NCI-H187 (cell line): ENCODE measurements at regions not wholly inside any gene's neighbourhood (a gene's known extent, or its start where the extent isn't known, plus 50 kb on each side); places are given as distances from the start of the nearest gene placed in this dataset.

Source experiments
- DNase-seq, 2 experiments: peaks; one replicate each; lab custom pipeline; 2025; lab: John Stamatoyannopoulos, UW

DNA sequence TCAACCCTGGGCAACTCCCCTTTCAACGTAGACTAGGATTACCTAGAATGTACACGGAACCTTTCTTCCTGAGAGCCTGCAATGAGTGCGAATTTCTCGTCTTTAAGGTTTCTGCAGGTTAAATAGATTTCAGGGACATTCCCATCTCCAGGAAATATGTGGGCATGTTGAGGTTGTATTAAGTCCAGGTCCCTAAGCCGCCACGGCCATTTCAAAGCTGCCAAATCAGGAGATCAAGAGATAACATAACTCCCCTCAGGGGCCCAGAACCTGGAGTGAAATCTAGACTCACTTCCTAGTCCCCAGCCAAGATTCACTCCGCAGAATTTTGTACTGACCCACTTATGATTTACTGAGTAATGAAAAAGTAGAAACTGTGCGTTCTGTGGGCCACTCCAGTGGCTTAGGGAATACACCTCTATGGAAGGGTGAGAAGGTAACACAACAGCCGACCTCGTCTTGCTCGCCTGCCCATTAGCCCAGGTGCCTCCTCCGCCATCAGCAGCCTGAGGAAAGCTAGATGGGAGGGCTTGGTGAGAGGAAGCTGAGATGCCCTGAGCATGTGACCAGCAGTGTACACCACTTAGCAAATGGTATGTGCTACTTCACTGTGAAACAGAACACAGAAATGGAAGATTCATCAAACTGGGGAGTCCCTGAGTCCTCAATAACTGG, 98.5 kb upstream of the SOX1 start:
- DNase-seq: no peak

DNA sequence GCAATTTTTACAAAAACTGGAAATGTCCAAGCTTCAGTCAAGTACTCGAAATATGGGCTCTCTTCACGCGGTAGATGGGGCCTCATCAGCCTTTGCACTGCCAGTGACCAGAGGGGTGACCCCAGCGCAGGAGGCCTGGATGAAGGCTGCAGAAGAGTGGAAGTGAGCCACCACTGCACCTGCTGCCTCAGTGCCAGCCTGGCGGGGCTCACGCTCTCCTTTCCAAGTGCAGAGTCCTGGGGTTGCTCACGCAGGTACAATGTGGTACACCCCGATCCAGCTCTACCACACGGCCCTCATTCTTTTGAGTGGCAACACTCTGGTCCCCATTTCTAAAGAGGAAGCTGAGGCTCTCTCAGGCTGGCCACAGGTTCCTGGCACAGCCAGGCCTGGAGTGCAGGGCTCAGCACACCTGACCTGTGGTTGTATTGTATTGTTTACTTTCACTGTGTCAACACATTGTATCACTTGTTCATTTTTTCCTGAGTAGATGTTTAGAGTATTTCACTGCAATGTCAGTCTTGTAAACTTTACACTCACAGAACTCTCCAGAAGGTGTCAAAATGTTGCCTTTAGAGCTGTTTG, 97.3 kb upstream of the SOX1 start:
- DNase-seq: no peak

DNA sequence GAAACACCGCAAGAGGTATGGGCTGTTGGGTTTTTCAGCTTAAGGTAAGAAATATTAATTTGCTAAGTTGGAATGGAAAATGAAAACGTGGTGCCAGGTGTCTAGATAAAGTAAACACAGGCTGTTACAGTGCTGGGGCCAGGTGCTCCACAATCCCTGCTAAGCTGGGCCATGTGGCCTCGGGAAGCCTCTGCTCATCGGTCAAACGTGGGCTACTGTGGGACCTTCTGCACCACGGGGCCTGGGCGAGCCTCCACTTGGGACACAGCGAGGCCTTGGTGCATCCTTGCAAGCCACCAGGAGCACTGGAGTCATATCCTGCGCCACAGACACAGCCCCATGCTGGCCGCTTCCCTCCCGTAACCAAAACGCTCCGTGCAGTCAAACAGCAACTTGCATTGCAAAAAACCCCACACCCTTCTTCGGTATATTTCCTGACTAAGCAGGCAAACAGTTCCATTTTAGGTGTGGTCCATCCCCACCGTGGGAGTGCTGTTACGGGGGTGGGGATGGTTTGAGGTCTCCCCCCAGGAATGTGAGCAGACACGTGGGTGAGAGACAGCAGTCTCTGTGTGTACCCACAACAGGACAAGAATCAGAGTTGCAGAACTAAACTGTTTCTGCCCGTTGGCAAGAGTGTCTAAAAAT, 96.3 kb upstream of the SOX1 start:
- DNase-seq: no peak

DNA sequence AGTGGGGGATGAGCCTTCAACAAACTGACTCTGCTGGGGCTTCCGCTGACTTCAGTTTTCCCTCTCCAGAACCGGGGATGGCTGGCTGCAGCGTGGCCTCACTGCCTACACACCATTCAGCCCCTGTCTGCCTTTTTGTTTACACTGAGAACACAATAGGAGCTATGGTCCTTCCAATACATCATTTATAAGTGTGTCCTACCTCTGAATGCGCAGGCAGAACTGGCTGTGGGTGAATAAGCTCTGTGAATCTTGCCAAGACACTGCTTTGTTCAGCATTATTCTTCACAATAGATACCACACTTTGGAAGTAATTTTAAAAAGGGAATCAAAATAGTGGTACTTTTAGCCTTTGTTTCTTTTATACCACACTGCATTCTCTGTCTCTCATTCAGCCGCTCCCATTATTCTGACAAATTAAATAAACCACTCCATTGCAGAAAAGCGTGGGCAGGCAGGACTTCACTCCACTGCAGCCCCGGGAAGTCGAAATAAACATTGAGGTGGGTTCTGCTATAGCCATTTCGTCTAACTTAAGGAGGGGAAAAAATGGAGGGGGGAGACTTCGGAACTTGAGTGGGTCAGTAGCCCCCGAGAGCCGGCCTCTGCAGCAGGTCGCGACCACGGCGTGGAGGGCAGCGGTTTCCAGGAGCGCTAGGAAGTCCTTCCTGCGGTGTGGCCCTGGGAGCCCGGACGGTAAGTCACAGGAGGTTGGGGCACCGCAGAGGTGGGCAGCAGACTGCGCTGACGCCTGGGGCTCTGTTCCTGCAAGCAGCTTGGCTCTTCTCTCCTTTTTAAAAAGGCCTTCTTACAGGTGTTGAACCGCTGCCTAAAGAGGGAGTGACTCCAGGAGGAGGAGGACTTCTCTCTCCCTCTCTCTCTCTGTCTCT, 94.8 kb upstream of the SOX1 start:
- no peak for DNase-seq

DNA sequence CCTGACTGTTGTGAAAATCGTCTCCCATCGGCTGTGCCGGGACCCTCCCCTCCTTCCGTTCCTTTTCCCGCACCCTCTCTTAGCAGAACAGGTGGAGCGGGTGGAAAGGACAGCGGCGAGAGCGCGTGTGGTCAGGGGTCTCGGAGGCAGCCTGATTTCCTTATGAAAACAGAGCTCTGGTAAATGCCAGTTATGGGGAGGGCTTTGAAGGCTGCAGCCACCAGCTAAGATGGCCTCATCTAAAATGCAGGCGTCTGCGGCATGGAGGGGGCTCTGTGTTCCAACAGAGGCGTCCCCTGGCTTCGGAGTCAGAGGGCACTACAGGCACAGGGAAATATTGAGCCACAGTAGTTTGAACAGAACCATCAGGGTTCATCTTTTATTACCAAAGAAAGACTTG, 93.8 kb upstream of the SOX1 start:
- DNase-seq: no peak

DNA sequence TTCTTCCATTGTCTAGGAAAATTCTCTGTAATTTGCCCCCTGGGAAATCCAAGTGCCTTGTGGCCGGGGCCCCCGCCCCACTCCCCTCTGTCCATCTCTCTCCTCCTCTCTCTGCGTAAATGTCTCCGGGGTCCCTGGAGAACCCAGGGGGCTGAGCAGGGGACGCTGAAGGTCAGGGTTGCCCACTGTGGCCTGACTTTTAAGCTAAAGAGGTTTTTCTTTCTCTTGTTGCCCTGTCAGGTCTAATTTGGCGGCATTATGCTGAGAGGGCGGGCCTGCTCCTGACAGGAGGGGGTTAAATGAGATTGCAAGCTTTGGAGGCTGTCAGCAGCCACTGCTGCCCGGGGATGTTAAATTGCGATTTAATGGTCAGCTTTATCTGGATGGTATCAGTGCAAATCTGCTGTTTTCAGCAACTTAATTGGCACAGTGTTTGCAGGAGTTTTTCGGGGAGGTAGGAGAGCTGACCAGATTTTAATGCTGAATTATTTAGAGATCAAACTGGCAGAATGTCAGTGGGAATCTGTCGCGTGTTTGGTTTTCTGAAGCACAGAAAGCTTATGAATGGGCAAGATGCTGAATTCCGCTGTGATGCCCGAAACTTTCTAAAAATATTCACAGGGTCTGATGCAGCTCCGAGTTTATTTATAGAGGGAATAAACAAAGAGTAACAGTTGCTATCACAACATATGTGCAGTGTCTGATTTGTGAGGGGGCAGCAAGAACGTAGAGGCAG, 93.2 kb upstream of the SOX1 start:
- DNase-seq: no peak

DNA sequence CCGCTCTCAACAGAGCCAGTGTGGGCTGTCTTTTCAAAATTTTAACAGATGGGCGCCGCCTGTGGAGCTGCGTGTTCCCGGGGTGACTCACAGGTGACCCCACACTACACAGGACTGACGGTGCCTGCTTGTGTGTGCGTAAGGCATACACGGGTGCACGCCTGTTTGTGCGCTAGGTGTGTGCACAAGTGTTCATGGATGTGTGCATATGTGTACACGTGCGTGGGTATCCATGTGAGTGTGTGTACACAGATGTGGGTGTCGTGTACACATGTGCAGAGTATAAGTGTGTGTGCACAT, 92.7 kb upstream of the SOX1 start:
- no peak for DNase-seq

DNA sequence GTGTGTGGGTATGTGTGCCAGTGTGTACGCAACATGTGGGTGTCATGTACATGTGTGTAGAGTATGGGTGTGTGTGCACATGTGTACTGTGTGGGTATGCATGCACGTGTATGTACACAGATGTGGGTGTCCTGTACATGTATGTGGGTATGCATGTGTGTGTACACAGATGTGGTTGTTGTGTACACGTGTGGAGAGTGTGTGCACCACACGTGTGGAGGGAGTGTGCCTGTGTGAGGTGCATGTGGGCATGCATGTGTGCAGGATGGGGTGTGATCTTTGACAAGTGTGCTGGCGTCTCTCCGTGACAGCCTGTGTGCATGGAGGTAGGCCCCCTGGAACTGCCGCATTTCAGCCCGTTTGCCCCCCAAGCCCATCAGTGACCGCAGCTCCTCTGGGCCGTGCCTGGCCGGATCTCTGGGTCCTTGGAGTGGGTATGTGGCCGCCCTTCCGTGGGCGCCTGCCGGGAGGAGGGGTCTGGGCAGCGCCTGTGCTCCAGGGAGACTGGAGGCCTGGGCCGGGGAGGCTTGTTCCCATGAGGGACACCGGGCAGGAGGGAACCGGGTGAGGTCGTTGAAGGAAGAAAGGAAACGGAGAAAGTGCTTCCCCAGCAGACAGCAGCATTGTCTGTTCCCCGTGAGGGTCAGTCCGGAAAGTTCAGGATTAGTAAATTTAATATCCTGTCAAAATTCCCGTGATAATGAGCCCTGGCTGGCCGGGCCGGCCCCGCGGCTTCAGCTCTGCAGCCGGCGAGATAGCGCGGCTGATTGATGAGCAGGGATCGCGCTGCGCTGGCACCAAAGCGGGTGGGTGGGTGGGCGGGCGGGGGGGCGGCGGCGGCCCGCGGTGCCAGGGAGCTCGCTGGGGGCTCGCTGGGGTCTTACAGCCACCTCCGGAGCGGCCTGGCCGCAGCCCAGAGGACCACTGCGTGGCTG, 91.1 kb upstream of the SOX1 start:
- DNase-seq: no peak

DNA sequence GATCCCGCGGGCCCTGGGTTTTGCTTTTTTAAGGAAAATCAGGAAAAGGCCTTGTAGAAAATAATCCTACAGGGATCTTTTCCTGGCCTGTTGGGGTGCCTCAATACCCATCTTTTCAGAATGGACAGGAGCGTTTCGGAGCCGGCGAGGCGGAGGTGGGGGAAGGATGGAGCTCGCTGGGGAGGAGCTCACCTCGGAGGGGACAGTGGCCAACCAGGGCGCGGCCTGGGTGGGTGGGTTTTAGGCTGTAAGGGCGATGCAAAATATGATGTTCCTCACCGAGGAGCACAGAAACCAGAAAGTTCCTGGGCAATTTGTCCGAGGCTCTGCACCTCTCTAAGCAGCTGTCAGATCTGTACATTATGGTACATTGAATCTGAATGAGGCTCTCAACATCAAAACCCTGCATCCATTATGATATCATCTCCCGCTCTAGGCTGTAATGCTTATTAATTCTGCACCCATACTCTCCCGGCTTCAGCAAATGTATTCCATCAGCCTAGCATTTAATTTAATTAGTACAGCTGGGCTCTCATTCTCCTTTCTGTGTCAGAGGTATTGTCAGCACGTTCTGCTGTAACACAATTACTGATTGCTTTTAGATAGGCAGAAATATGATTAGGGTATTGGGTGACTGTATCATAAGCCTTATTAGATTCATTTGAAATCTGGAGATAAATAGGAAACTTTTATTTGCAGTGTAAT, 90.3 kb upstream of the SOX1 start:
- peak; percentile 29 to 53 for DNase-seq

DNA sequence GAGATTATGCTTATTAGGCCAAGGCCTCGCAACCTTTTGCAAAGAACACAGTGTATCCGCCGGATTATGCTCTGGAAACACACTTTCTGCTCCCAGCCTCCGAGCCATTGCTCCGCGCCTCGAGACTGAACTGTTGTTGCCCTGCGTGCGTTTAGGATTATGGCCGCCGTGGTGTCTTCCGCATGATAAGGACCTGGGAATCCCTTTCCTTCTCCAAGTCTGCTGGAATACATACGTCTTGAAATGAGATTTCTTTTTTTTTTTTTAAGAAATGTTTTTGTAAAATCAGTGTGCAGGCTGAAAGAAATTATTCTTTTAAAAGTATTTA, 89.8 kb upstream of the SOX1 start:
- DNase-seq: no peak

DNA sequence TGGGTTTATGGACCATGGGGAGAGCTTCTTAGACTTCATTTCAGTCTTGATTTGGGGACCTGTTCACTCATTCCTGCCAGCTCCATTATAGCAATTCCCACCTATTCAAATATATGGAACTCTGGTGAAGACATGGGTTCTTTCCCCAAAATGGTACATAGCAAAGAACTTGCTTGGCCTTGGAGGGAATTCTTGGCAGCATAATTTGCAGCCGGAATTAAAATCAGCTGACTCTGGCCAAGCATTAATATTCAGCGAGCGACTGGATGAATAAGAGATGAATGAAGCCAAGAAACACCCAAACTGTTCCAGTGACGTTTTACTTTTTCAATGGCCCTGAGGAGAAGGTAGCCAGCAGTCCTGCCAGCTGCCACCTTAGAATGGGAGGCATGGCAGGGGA, 88.4 kb upstream of the SOX1 start:
- no peak for DNase-seq

DNA sequence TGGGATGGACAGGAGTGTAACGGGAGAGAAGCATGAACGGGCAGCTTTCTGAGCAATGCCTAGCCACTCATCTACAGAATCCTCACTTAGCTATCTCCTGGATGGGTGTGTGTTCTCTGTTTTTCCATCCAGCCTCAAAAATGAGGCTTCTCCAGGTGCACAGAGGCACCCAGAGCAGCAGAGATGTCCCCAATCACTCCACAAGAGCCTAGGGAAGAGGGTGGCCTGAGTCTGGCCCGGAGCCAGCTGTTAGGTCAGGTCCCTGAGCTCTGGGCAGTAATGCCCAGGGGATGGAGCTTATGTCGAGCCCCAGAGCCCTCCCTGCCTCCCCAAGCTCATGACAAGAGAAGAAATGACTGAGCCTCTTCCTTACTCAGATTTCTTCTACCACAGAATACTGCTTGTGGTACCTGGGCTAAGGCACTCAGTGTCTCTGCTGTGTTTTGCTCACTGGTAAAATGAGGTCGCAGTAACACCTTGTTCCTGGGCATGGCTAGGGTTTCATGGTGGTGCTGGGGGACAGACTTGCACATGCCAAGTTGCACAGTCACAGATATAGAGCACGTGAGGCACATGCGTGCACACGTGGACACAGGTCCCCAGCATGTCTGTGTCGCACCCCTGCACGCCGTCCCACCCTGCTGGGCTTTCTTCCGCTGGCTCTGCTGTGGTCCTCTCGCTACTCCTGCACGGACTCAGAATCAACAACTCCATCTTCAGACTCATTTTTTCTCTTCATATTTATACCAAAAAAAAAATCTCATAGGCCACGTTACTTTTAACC, 86.6 kb upstream of the SOX1 start:
- no peak for DNase-seq

DNA sequence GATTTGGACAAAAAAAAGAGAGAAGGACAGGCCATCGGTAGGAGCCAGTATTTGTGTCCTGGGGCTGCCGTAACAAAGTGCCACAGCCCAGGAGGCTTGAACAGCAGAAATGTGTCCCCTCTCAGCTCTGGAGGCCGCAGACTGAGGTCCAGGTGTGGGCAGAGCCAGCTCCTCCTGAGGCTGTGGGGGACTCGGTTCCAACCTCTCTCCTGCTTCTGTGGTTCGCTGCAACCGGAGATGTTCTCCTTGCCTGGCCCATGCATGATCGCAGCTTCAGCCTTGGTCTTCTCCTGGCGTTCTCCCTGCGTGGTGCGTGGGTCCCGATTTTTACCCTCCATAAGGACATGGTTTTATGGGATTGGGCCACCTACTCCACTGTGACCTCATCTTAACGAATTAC, 85.9 kb upstream of the SOX1 start:
- no peak for DNase-seq

DNA sequence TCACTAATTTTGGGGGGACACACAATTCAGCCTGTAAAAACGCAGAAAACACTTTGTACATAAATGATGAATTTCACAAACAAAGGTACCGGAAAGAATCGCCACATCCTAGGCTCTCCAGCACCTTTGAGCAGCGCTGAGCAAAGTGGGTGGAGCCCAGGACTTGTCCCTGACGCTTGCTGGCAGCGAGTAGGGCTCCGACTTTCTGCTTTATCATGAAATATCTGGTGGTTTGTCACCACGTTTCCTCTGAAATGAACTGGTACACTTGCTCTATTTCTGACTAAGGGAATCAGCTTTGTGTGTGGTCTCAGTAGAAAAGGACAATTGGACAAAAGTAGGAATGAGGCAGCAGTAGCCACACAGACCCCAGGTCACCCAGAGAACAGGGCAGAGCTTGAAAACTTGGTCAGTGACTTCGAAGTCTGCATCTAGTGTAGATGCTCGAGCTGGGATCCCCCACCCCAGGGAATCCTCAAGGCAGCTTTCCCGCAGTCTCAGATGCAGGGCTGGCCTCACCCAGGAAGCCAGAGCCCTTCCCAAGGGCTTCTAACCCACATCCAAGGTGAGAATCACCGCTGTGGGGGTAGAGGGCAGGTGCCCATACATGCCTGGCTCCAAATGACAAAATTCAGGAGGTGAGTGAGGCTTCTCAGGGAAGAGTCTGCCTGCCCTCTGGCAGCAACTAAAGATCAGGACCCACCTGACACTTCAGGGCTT, 85.3 kb upstream of the SOX1 start:
- no peak for DNase-seq

DNA sequence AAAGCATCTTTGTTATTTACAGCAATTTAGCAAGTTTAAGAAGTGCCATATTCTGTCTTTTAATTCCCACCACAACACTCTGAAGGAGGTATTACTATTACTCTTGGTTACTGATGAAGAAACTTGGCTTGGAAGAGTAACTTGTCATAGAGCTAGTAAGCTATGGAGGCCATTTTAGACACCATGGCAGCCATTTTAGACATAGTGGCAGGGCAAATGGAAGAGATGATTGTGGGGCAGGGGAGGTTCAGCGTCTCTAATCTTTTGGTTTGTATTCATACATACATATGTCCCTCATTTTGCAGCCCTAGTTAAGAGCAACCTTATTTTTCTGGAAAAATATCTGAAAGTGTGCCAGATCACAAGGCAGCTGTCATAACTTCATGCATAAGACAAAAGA, 82.6 kb upstream of the SOX1 start:
- DNase-seq: no peak

DNA sequence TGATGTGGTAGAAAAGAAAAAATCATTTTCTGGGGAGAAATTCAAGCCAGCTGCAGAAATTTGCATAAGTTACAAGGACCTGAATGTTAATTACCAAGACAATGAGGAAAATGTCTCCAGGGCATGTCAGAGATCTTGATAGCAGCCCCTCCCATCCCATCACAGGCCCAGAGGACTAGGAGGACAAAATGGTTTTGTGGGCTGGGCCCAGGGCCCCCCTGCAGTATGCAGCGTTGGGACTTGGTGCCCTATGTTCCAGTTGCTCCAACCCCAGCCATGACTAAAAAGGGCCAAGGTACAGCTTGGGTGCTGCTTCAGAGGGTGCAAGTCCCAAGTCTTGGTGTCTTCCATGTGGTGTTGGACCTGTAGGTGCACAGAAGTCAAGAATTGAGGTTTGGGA, 76.6 kb upstream of the SOX1 start:
- no peak for DNase-seq

DNA sequence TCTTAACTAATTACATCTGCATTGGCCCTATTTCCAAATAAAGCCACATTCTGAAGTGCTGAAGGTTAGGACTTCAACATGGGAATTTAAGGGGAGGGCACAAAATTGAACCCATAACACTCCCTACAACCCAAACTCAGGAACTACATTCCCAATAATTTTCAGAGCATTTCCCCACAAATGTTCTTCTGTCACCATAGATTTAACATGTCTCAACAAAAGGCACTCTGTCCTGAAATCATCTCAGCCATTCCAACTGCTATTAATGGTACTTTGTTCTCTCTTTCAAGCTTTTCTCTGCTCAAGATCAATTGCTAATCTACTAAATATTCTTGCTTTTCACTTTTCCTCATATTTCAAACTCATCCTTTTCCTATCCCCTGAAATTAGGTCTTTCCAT, 74.0 kb upstream of the SOX1 start:
- no peak for DNase-seq

DNA sequence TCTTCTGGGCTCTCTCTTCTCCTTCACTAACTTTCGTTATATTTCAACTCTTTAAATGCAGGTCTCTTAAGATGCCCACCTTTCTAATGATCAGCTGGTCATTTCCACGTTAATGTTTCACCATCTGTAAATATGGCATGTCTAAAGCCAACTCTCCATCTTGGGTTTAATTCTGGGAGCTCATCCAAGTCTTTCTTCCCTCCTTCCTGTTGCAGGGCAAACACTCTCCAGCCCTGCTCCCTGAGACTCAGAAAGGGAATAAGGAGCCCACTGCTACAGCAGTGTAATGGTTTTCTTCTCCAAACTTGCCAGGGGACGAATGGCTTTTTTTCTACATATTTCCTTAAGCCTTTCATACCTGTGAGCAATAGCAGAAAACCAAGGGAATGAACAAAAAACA, 73.3 kb upstream of the SOX1 start:
- no peak for DNase-seq

DNA sequence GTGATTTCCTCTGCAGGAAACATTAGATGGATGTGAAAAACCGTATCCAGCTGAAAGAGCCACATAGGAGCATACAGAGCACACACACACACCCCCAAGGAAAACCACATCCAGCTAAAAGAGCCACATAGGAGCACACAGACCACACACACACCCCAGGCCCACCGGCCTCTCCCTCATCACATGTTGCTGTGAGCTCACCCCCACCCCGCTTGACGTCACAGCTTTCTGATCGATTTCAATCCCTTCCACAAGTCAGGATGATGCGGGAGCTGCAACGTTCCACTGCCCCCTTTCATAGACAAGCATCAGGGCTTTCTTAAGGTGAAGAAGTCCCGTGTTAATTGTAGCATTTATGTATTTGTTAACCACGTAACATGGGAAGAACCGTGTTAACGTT, 72.4 kb upstream of the SOX1 start:
- no peak for DNase-seq
